ENCODE measurements at regions not wholly inside any gene's neighbourhood (a gene's known extent, or its start where the extent isn't known, plus 50 kb on each side); places are given as distances from the start of the nearest gene placed in this dataset.
"Not testable (repeated sequence)": the region's sequence is repeated elsewhere in the genome, so short reads cannot be mapped to it uniquely, and the experiment has no call there.

- DNase-seq (ENCODE audit: extremely low read depth in 1 of 4, low spot score in 3 of 4); H3K9me1 ChIP-seq (ENCODE audit: control insufficient read depth, insufficient read depth, low read length); H2AFZ ChIP-seq (ENCODE audit: low read depth, low read length); H3K27me3 ChIP-seq (ENCODE audit: control insufficient read depth in 2 of 2, insufficient read depth in 2 of 2, low read length in 2 of 2); H4K20me1 ChIP-seq (replicated peaks; ENCODE audit: control insufficient read depth, insufficient read depth, low read length); intact Hi-C loops (cut with micrococcal nuclease); H3K79me2 ChIP-seq (ENCODE audit: control insufficient read depth, insufficient read depth, low read length); CTCF ChIA-PET (ENCODE audit: low intra/inter-chr PET ratio); H3K4me2 ChIP-seq (ENCODE audit: insufficient read depth, low read length); H3K27ac ChIP-seq (ENCODE audit: extremely low read depth, low read depth, low read length); POLR2A ChIA-PET; BruUV-seq (replicated peaks); H3K4me3 ChIP-seq; H3K9ac ChIP-seq (ENCODE audit: insufficient read depth in 1 of 2, low read depth in 2 of 2, low read length in 2 of 2); H3K9me3 ChIP-seq (replicated peaks; ENCODE audit: control insufficient read depth, insufficient read depth, low read depth, low read length); FAIRE-seq; ATAC-seq; in situ Hi-C loops (cut with MboI); H3K36me3 ChIP-seq (ENCODE audit: control insufficient read depth, insufficient read depth, low read length); H3K4me1 ChIP-seq (replicated peaks in 1 of 2; ENCODE audit: control insufficient read depth in 2 of 2, insufficient read depth in 2 of 2, low read length in 2 of 2): not testable (repeated sequence)
- 3% methylated on average over 2 of the region's 2 CpGs for WGBS (ENCODE audit: insufficient coverage, low coverage, missing lambda C conversion rate)
- TF ChIP-seq SPI1 (IDR thresholded peaks at IDR 0.05; ENCODE audit: borderline replicate concordance, low read depth, low read length): peak; percentile 54; the same call in 1 of the 2 replicates
These were observed 536.5 kb upstream of the ID2 start for GRCh38 chr2:8145375-8145774.

DNA sequence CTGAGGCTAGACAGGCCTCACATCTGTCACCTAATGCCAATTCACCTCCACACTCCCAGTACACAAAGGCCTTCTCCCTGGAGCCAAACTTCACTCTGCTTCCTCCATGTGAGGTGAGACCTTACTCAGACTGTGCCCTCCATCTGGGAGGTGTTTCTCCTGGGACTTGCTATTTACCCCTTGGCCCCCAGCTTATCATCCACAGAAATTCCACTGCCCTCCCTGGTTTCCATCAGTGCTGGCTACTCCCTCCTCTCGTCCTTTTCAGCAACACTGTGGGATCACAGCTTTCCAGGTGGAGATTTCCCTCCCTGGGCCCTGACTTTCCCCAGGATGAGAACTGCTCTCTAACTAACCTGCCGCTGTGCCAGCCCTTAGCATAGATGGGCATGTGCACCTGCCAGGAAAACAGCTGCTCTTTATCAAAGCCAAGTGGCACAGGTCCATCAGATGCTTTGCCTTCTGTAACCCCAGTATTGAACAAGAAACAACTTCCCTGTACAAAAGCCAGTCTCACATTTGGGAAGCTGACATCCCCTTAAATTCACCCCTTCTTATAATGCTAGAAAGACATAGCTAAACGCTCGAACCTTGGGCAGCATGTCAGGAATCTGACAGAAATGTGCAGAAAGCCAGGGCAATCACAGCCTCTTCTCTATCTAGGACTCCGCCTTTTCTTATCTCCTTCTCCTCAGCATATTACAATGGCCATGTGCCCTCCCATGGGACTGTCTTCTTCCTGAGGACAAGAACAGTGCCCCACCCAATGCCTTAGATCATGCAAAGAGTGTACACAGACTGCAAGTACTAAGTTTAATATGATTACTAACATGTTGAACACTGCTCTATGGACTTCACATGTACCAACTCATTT, 535.5 kb upstream of the ID2 start:
- H3K79me2 ChIP-seq (ENCODE audit: control insufficient read depth, insufficient read depth, low read length): no peaks in the 10 kb centered on the region
- H3K9ac ChIP-seq (ENCODE audit: insufficient read depth in 1 of 2, low read depth in 2 of 2, low read length in 2 of 2): no peak overlapping the region
- no peak for FAIRE-seq
- in situ Hi-C loops (cut with MboI): no loop called here
- H3K4me2 ChIP-seq (ENCODE audit: insufficient read depth, low read length): no peak overlapping the region
- no peaks in the 10 kb centered on the region for H3K4me1 ChIP-seq (replicated peaks in 1 of 2; ENCODE audit: control insufficient read depth in 2 of 2, insufficient read depth in 2 of 2, low read length in 2 of 2)
- no peaks in the 10 kb centered on the region for H3K27me3 ChIP-seq (ENCODE audit: control insufficient read depth in 2 of 2, insufficient read depth in 2 of 2, low read length in 2 of 2)
- no peak for DNase-seq (ENCODE audit: extremely low read depth in 1 of 4, low spot score in 3 of 4)
- no peak for ATAC-seq
- H3K4me3 ChIP-seq: no peak overlapping the region
- 1% methylated on average over 5 of the region's 5 CpGs for WGBS (ENCODE audit: insufficient coverage, low coverage, missing lambda C conversion rate)
- H3K9me3 ChIP-seq (replicated peaks; ENCODE audit: control insufficient read depth, insufficient read depth, low read depth, low read length): no peaks in the 10 kb centered on the region
- no peaks in the 10 kb centered on the region for H3K36me3 ChIP-seq (ENCODE audit: control insufficient read depth, insufficient read depth, low read length)
- no peaks in the 10 kb centered on the region for H4K20me1 ChIP-seq (replicated peaks; ENCODE audit: control insufficient read depth, insufficient read depth, low read length)
- ChIA-PET CTCF (ENCODE audit: low intra/inter-chr PET ratio) (no interaction called here), POLR2A (interaction anchor here (0.5 to 0.7 kb wide), 3 partner anchors 8 to 535 kb away, joined by 3 to 4 read pairs (median 3); partner anchors contain the start of gene ID2)
- intact Hi-C loops (cut with micrococcal nuclease): no loop called here
- H3K9me1 ChIP-seq (ENCODE audit: control insufficient read depth, insufficient read depth, low read length): no peaks in the 10 kb centered on the region
- H3K27ac ChIP-seq (ENCODE audit: extremely low read depth, low read depth, low read length): no peak overlapping the region
- BruUV-seq (replicated peaks): no TSS peak
- H2AFZ ChIP-seq (ENCODE audit: low read depth, low read length): no peak overlapping the region
- TF ChIP-seq RBBP5 (IDR thresholded peaks at IDR 0.05; ENCODE audit: borderline replicate concordance, insufficient read depth, low read length, poor library complexity, severe bottlenecking): no peak
- TF ChIP-seq EP300 (IDR thresholded peaks at IDR 0.05; ENCODE audit: low read length): no peak
- no peak for TF ChIP-seq KAT8 (IDR thresholded peaks at IDR 0.05; ENCODE audit: low read depth)
- TF ChIP-seq KAT2B (IDR thresholded peaks at IDR 0.05; ENCODE audit: low read depth, low read length): no peak
- no peak for TF ChIP-seq ZNF212 (CRISPR knock-in tag; IDR thresholded peaks at IDR 0.05)
- TF ChIP-seq, protein P1, sequence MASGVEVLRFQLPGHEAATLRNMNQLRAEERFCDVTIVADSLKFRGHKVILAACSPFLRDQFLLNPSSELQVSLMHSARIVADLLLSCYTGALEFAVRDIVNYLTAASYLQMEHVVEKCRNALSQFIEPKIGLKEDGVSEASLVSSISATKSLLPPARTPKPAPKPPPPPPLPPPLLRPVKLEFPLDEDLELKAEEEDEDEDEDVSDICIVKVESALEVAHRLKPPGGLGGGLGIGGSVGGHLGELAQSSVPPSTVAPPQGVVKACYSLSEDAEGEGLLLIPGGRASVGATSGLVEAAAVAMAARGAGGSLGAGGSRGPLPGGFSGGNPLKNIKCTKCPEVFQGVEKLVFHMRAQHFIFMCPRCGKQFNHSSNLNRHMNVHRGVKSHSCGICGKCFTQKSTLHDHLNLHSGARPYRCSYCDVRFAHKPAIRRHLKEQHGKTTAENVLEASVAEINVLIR (CRISPR knock-in tag; IDR thresholded peaks at IDR 0.05): no peak
- no peak for TF ChIP-seq ZMIZ1 (IDR thresholded peaks at IDR 0.05; ENCODE audit: low read depth in 2 of 2, low read length in 2 of 2)
- no peak for TF ChIP-seq COPS2 (conservative IDR thresholded peaks at IDR 0.05)

Measured in K562 (cell line).